Fibroblast of mammary gland (primary cell): ENCODE measurements at regions not wholly inside any gene's neighbourhood (a gene's known extent, or its start where the extent isn't known, plus 50 kb on each side); places are given as distances from the start of the nearest gene placed in this dataset.
A peak's percentile ranks its signal among the peaks of the same experiment; 100 is the strongest.

ENCODE experiments used
- DNase-seq: peaks from one replicate; pipeline ENCODE4 v3.0.0-alpha.2; 2010; ENCODE audit warnings: low read depth
- H3K4me3 ChIP-seq: 2 replicates; pipeline ENCODE4 v1.5.1; 2011; ENCODE audit warnings: low read depth, mild to moderate bottlenecking, low read length, moderate library complexity; ENCODE audit not compliant: control insufficient read depth
- CTCF ChIP-seq: conservative IDR thresholded peaks from 2 replicates; pipeline ENCODE4 v1.5.1; 2011; ENCODE audit warnings: low read depth, low read length, inconsistent platforms; ENCODE audit not compliant: control insufficient read depth, insufficient read depth

GRCh38 chr9:108150736-108151586 lies 661.4 kb upstream of the KLF4 start:
- no peak overlapping the region for H3K4me3 ChIP-seq
- peak; percentile 89 for DNase-seq
- no peak for TF ChIP-seq CTCF

GRCh38 chr9:108149326-108149725 lies 659.8 kb upstream of the KLF4 start:
- DNase-seq = no peak
- H3K4me3 ChIP-seq = no peak overlapping the region
- TF ChIP-seq CTCF = no peak

GRCh38 chr9:108142504-108143201 lies 653.1 kb upstream of the KLF4 start:
- DNase-seq = peak; percentile 75
- no peak overlapping the region for H3K4me3 ChIP-seq
- TF ChIP-seq CTCF = peak; percentile 10

GRCh38 chr9:108142142-108142503 lies 652.6 kb upstream of the KLF4 start:
- no peak for DNase-seq
- H3K4me3 ChIP-seq = no peak overlapping the region
- no peak for TF ChIP-seq CTCF

- no peak overlapping the region for H3K4me3 ChIP-seq
- no peak for DNase-seq
- no peak for TF ChIP-seq CTCF
These were observed 650.3 kb upstream of the KLF4 start for GRCh38 chr9:108139900-108140299.

- H3K4me3 ChIP-seq = no peak overlapping the region
- no peak for DNase-seq
- no peak for TF ChIP-seq CTCF
These were observed 648.9 kb upstream of the KLF4 start for GRCh38 chr9:108138516-108138915.
